Thyroid gland (tissue), 4 donors: ENCODE measurements at regions not wholly inside any gene's neighbourhood (a gene's known extent, or its start where the extent isn't known, plus 50 kb on each side); places are given as distances from the start of the nearest gene placed in this dataset.

Experiments used
- POLR2A ChIP-seq, 2 donors: fragments of 450-650 bp; IDR thresholded peaks; one replicate each; pipeline ENCODE4 v1.6.1; 2017; ENCODE audit warnings: antibody characterized with exemption in 2 of 2, mild to moderate bottlenecking in 2 of 2, moderate library complexity in 1 of 2
- TF ChIP-seq, protein P1 (sequence below), 6 experiments: fragments of 200-600 bp in 3 of 6; fragments of 450-650 bp in 3 of 6; sonication (generic) in 3 of 6; IDR thresholded peaks; one replicate each; pipeline ENCODE4 v1.5.1; 2016 to 2019; ENCODE audit warnings: antibody characterized with exemption in 6 of 6, mild to moderate bottlenecking in 2 of 6, inconsistent platforms in 1 of 6, moderate library complexity in 1 of 6

DNA sequence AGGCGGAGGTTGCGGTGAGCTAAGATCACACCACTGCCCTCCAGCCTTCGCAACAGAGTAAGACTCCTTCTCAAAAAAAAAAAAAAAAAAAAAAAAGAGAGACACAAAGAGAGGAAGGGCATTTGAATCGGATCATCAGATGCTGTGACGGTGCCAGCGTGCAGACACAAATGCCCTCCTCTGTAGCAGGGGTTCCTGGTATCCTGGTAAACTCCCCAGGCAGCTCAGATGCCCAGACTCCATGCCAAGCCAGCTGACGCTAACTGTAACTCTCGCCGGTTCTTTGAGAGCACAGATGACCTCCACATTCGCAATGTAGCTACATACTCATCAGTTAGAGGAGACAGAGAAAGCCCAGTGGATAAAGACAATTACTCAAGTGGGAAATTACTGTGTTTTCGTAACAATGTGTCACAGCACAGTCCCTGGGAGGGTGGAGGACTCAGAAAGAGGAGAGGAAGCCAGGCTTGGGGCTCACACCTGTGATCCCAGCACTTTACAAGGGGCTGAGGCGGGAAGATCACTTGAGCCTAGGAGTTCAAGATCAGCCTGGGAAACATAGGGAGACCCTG, 153.1 kb downstream of the BRD1 start:
- TF ChIP-seq, protein P1, sequence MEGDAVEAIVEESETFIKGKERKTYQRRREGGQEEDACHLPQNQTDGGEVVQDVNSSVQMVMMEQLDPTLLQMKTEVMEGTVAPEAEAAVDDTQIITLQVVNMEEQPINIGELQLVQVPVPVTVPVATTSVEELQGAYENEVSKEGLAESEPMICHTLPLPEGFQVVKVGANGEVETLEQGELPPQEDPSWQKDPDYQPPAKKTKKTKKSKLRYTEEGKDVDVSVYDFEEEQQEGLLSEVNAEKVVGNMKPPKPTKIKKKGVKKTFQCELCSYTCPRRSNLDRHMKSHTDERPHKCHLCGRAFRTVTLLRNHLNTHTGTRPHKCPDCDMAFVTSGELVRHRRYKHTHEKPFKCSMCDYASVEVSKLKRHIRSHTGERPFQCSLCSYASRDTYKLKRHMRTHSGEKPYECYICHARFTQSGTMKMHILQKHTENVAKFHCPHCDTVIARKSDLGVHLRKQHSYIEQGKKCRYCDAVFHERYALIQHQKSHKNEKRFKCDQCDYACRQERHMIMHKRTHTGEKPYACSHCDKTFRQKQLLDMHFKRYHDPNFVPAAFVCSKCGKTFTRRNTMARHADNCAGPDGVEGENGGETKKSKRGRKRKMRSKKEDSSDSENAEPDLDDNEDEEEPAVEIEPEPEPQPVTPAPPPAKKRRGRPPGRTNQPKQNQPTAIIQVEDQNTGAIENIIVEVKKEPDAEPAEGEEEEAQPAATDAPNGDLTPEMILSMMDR (IDR thresholded peaks at IDR 0.05) = no peak
- no peak for TF ChIP-seq POLR2A (IDR thresholded peaks at IDR 0.05)
